H1 (cell line): ENCODE measurements at regions not wholly inside any gene's neighbourhood (a gene's known extent, or its start where the extent isn't known, plus 50 kb on each side); places are given as distances from the start of the nearest gene placed in this dataset.

Source experiments
- CTCF ChIA-PET: fragments of 300-600 bp; sonication (Branson Sonifier 250); formaldehyde crosslinking; loops from one replicate; lab custom pipeline; 2021; ENCODE audit not compliant: partially characterized antibody; lab: Charles Lee
- POLR2A ChIA-PET: fragments of 300-600 bp; sonication (Branson Sonifier 250); formaldehyde crosslinking; loops from one replicate; lab custom pipeline; 2021; ENCODE audit warnings: inconsistent platforms; ENCODE audit not compliant: partially characterized antibody; lab: Charles Lee
- DNase-seq, 2 experiments: peaks; one replicate each; pipeline versions ENCODE4 v3.0.0 to v3.0.0-alpha.2; 2010 to 2022; ENCODE audit warnings: low spot score in 2 of 2, low read depth in 1 of 2, mixed read lengths in 1 of 2
- FAIRE-seq: peaks from 2 replicates; lab custom pipeline; 2011; peaks lifted over from hg19 to GRCh38; lab: Jason Lieb, UNC
- H2AFZ ChIP-seq: 2 replicates; pipeline ENCODE4 v1.8.1; 2012; ENCODE audit warnings: low read length, inconsistent platforms
- H2AK5ac ChIP-seq: 2 replicates; pipeline ENCODE4 v1.6.1; 2013; ENCODE audit warnings: low read depth, low read length
- H2BK120ac ChIP-seq: replicated peaks from 2 replicates; pipeline ENCODE3; 2013; ENCODE audit warnings: low read depth, low read length, inconsistent platforms
- H2BK12ac ChIP-seq: 2 replicates; pipeline ENCODE4 v1.6.1; 2013; ENCODE audit warnings: low read depth, low read length
- H2BK15ac ChIP-seq: 2 replicates; pipeline ENCODE4 v1.6.1; 2013; ENCODE audit warnings: low read length
- H2BK20ac ChIP-seq: 2 replicates; pipeline ENCODE4 v1.6.1; 2013; ENCODE audit warnings: low read length
- H2BK5ac ChIP-seq: 2 replicates; pipeline ENCODE4 v1.6.1; 2013; ENCODE audit warnings: low read depth, low read length
- H3K14ac ChIP-seq: 2 replicates; pipeline ENCODE4 v1.6.1; 2013; ENCODE audit warnings: inconsistent platforms; ENCODE audit not compliant: insufficient read length
- H3K18ac ChIP-seq: 2 replicates; pipeline ENCODE4 v1.6.1; 2013; ENCODE audit warnings: low read length; ENCODE audit errors: extremely low read depth
- H3K23ac ChIP-seq: 2 replicates; pipeline ENCODE4 v1.6.1; 2013; ENCODE audit warnings: inconsistent platforms; ENCODE audit not compliant: insufficient read length
- H3K23me2 ChIP-seq: 2 replicates; pipeline ENCODE4 v1.6.1; 2013; ENCODE audit warnings: low read depth, low read length
- H3K27ac ChIP-seq: 2 replicates; pipeline ENCODE4 v1.6.1; 2011; ENCODE audit warnings: low read depth, low read length, inconsistent platforms
- H3K27me3 ChIP-seq, 4 experiments: replicated peaks in 1 of 4; 1 replicate in 1 of 4; 2 replicates in 3 of 4; pipeline versions ENCODE4 v1.6.1 to v1.8.1; 2011 to 2013; ENCODE audit warnings: low read length in 3 of 4, mild to moderate bottlenecking in 3 of 4, inconsistent platforms in 2 of 4, mixed read lengths in 2 of 4, moderate library complexity in 1 of 4; ENCODE audit not compliant: control insufficient read depth in 3 of 4, insufficient read depth in 3 of 4; ENCODE audit errors: extremely low read depth in 1 of 4
- H3K36me3 ChIP-seq, 4 experiments: 2 replicates each; pipeline versions ENCODE4 v1.6.1 to v1.8.1; 2011 to 2013; ENCODE audit warnings: mild to moderate bottlenecking in 4 of 4, low read length in 3 of 4, moderate library complexity in 2 of 4, control low read depth in 1 of 4, inconsistent platforms in 1 of 4; ENCODE audit not compliant: insufficient read depth in 4 of 4, control insufficient read depth in 2 of 4
- H3K4ac ChIP-seq: replicated peaks from 2 replicates; pipeline ENCODE3; 2013; ENCODE audit warnings: low read length, low read depth, mixed read lengths, inconsistent platforms; ENCODE audit not compliant: insufficient read length
- H3K4me1 ChIP-seq, 4 experiments: replicated peaks in 1 of 4; 1 replicate in 1 of 4; 2 replicates in 3 of 4; pipeline versions ENCODE4 v1.6.1 to v1.8.1; 2011 to 2013; ENCODE audit warnings: low read length in 3 of 4, inconsistent platforms in 2 of 4, mixed read lengths in 1 of 4; ENCODE audit not compliant: insufficient read depth in 4 of 4, control insufficient read depth in 3 of 4
- H3K4me2 ChIP-seq, 2 experiments: 2 replicates each; pipeline versions ENCODE4 v1.6.1 to v1.8.1; 2011 to 2013; ENCODE audit warnings: low read depth in 2 of 2, low read length in 2 of 2, control low read depth in 1 of 2, inconsistent platforms in 1 of 2, mild to moderate bottlenecking in 1 of 2; ENCODE audit not compliant: insufficient read depth in 1 of 2
- H3K4me3 ChIP-seq, 4 experiments: fragments of 200-600, 300-600 bp in 1 of 4; sonication (generic), shearing (Covaris generic), sonication (Bioruptor Twin) in 1 of 4; 2 replicates each; pipeline versions ENCODE4 v1.5.1 to v1.8.1; 2011 to 2016; ENCODE audit warnings: low read length in 4 of 4, low read depth in 3 of 4, control low read depth in 2 of 4, inconsistent platforms in 2 of 4, mild to moderate bottlenecking in 2 of 4, mixed read lengths in 1 of 4, moderate library complexity in 1 of 4; ENCODE audit not compliant: insufficient read depth in 2 of 4; ENCODE audit errors: extremely low read depth in 1 of 4
- H3K56ac ChIP-seq: replicated peaks from 2 replicates; pipeline ENCODE3; 2013; ENCODE audit warnings: low read depth, mild to moderate bottlenecking, mixed read lengths, low read length, inconsistent platforms; ENCODE audit not compliant: insufficient read length
- H3K79me1 ChIP-seq: 2 replicates; pipeline ENCODE4 v1.6.1; 2013; ENCODE audit warnings: low read depth, low read length, control low read depth
- H3K79me2 ChIP-seq, 2 experiments: 2 replicates each; pipeline versions ENCODE4 v1.6.1 to v1.8.1; 2012 to 2013; ENCODE audit warnings: low read length in 2 of 2, mild to moderate bottlenecking in 2 of 2, inconsistent platforms in 1 of 2; ENCODE audit not compliant: insufficient read depth in 2 of 2, control insufficient read depth in 1 of 2
- H3K9ac ChIP-seq, 4 experiments: replicated peaks in 1 of 4; 1 replicate in 1 of 4; 2 replicates in 3 of 4; pipeline versions ENCODE4 v1.6.1 to v1.8.1; 2011 to 2013; ENCODE audit warnings: low read depth in 3 of 4, low read length in 3 of 4, control low read depth in 2 of 4, mild to moderate bottlenecking in 2 of 4, moderate library complexity in 2 of 4, inconsistent platforms in 1 of 4; ENCODE audit errors: extremely low read depth in 1 of 4
- H3K9me3 ChIP-seq, 2 experiments: 2 replicates each; pipeline versions ENCODE4 v1.6.1 to v1.8.1; 2012 to 2013; ENCODE audit warnings: mild to moderate bottlenecking in 2 of 2, moderate library complexity in 2 of 2, control low read depth in 1 of 2, inconsistent platforms in 1 of 2, low read depth in 1 of 2, low read length in 1 of 2, mixed read lengths in 1 of 2; ENCODE audit not compliant: insufficient read depth in 2 of 2
- H4K20me1 ChIP-seq, 2 experiments: replicated peaks in 1 of 2; 2 replicates each; pipeline versions ENCODE3 to v1.8.1; 2011 to 2013; ENCODE audit warnings: inconsistent platforms in 2 of 2, low read length in 2 of 2, mild to moderate bottlenecking in 1 of 2; ENCODE audit not compliant: insufficient read depth in 2 of 2, control insufficient read depth in 1 of 2
- H4K5ac ChIP-seq: 2 replicates; pipeline ENCODE4 v1.6.1; 2013; ENCODE audit warnings: low read length, low read depth, mixed read lengths, inconsistent platforms; ENCODE audit not compliant: insufficient read length
- H4K8ac ChIP-seq: 2 replicates; pipeline ENCODE4 v1.8.0; 2013; ENCODE audit warnings: mild to moderate bottlenecking, moderate library complexity, low read length, inconsistent platforms; ENCODE audit not compliant: insufficient read depth; ENCODE audit errors: extremely low read depth
- H4K91ac ChIP-seq: replicated peaks from 2 replicates; pipeline ENCODE3; 2013; ENCODE audit warnings: low read length, mixed read lengths, inconsistent platforms; ENCODE audit not compliant: insufficient read length
- ATF2 ChIP-seq: IDR thresholded peaks from 2 replicates; pipeline ENCODE4 v1.6.1; 2012; ENCODE audit warnings: low read length, inconsistent platforms
- CBX5 ChIP-seq: fragments of 300-800, 300-1000 bp; sonication (generic); IDR thresholded peaks from 2 replicates; pipeline ENCODE4 v1.7.1; 2016; ENCODE audit warnings: antibody characterized with exemption, low read length, low read depth
- HDAC2 ChIP-seq, 2 experiments: fragments of 300-600 bp in 1 of 2; sonication (generic) in 1 of 2; IDR thresholded peaks; 2 replicates each; pipeline ENCODE4 v1.6.1; 2011 to 2012; ENCODE audit warnings: low read depth in 2 of 2, low read length in 2 of 2, mild to moderate bottlenecking in 2 of 2, moderate library complexity in 2 of 2, borderline replicate concordance in 1 of 2, inconsistent platforms in 1 of 2
- POLR2AphosphoS5 ChIP-seq: IDR thresholded peaks from 2 replicates; pipeline ENCODE4 v1.6.1; 2011; ENCODE audit warnings: low read depth, low read length
- SP2 ChIP-seq: IDR thresholded peaks from 2 replicates; pipeline ENCODE4 v1.6.1; 2012; ENCODE audit warnings: mild to moderate bottlenecking, low read length, inconsistent platforms
- SUZ12 ChIP-seq: fragments of 200-600 bp; sonication (generic); IDR thresholded peaks from 2 replicates; pipeline ENCODE4 v1.6.1; 2012; ENCODE audit warnings: mild to moderate bottlenecking, inconsistent platforms, low read length, moderate library complexity, mixed read lengths
- WGBS, 2 experiments: shearing (Covaris generic) in 1 of 2; methylation state at CpG; one replicate each; pipeline versions ENCODE4 v1.1.6 to v1.1.7; 2013 to 2015; ENCODE audit warnings: low lambda C conversion rate in 2 of 2, mixed read lengths in 2 of 2, inconsistent platforms in 1 of 2, low coverage in 1 of 2, missing lambda C conversion rate in 1 of 2; ENCODE audit not compliant: insufficient replicate concordance in 2 of 2, insufficient coverage in 1 of 2, insufficient read length in 1 of 2; ENCODE audit errors: extremely low coverage in 1 of 2, missing lambda C conversion rate in 1 of 2; 5-methylcytosine and 5-hydroxymethylcytosine counted together

- Histone ChIP-seq H3K79me2 (no peaks in the 10 kb centered on the region), H4K91ac (no peak overlapping the region), H3K9me3 (no peaks in the 10 kb centered on the region), H3K14ac (no peak overlapping the region), H4K8ac (no peak overlapping the region), H2BK12ac (no peak overlapping the region), H3K4me1 (no peaks in the 10 kb centered on the region), H3K56ac (no peak overlapping the region), H2AK5ac (no peak overlapping the region), H2BK120ac (no peak overlapping the region), H2BK15ac (no peak overlapping the region), H3K23ac (no peak overlapping the region), H3K27ac (no peak overlapping the region)
- WGBS, 2 experiments, result 76% methylated on average over 5 of the region's 5 CpGs; no CpG with 5 or more reads in 1 of the 2 experiments
- CTCF ChIA-PET, result no interaction called here
- TF ChIP-seq SP2 (no peak), CBX5 (no peak), HDAC2 (IDR thresholded peaks at IDR 0.05; ENCODE audit: borderline replicate concordance in 1 of 2, low read depth in 2 of 2, low read length in 2 of 2) (no peak), POLR2AphosphoS5 (no peak), SUZ12 (no peak), ATF2 (no peak)
- TF ChIP-seq, all 59 proteins: peak for 0
- no peak overlapping the region for H3K4me2 ChIP-seq
- DNase-seq, result no peak
- H2BK20ac ChIP-seq, result no peak overlapping the region
- H2AFZ ChIP-seq, result no peak overlapping the region
- no peak overlapping the region for H2BK5ac ChIP-seq
- no peak overlapping the region for H3K4me3 ChIP-seq
- H4K5ac ChIP-seq, result no peak overlapping the region
- H3K79me1 ChIP-seq, result no peaks in the 10 kb centered on the region
- H3K9ac ChIP-seq, result no peak overlapping the region
- FAIRE-seq, result no peak
- POLR2A ChIA-PET, result no interaction called here
- no peaks in the 10 kb centered on the region for H3K36me3 ChIP-seq
- no peaks in the 10 kb centered on the region for H4K20me1 ChIP-seq
- no peaks in the 10 kb centered on the region for H3K27me3 ChIP-seq
- no peak overlapping the region for H3K18ac ChIP-seq
- H3K23me2 ChIP-seq, result no peaks in the 10 kb centered on the region
- no peak overlapping the region for H3K4ac ChIP-seq
Observed at GRCh38 chr7:153052206-153052605, 292.7 kb downstream of the ACTR3B start.
